ENCODE measurements at regions not wholly inside any gene's neighbourhood (a gene's known extent, or its start where the extent isn't known, plus 50 kb on each side); places are given as distances from the start of the nearest gene placed in this dataset.

GRCh38 chr3:153961494-153961893 is 159.7 kb upstream of the ARHGEF26 start:
- Histone ChIP-seq H3K4me1 (no peaks in the 10 kb centered on the region), H3K4me3 (ENCODE audit: low read depth, low read length) (no peak overlapping the region), H3K36me3 (ENCODE audit: control insufficient read depth, insufficient read depth, low read length) (no peaks in the 10 kb centered on the region), H3K27me3 (replicated peaks; ENCODE audit: control insufficient read depth, insufficient read depth, low read length) (no peaks in the 10 kb centered on the region), H3K9me3 (no peaks in the 10 kb centered on the region)
- DNase-seq: no peak
- BruUV-seq (replicated peaks): no TSS peak
- CTCF ChIA-PET: no interaction called here
- no peak for TF ChIP-seq CTCF (IDR thresholded peaks at IDR 0.05; ENCODE audit: insufficient read depth in 1 of 2, low read depth in 1 of 2, low read length in 1 of 2, severe bottlenecking in 1 of 2, unreplicated experiment in 1 of 2)
- POLR2A ChIA-PET: no interaction called here
- Mint-ChIP-seq H3K9me3 (ENCODE audit: unreplicated experiment) (no peaks in the 10 kb centered on the region), H3K4me1 (ENCODE audit: low read depth, unreplicated experiment) (no peaks in the 10 kb centered on the region), H3K27ac (ENCODE audit: unreplicated experiment) (no peak overlapping the region), H3K36me3 (ENCODE audit: insufficient read depth, unreplicated experiment) (no peaks in the 10 kb centered on the region), H3K4me3 (ENCODE audit: unreplicated experiment) (no peak overlapping the region), H3K27me3 (ENCODE audit: insufficient read depth, unreplicated experiment) (no peaks in the 10 kb centered on the region)
- intact Hi-C loops (cut with micrococcal nuclease; ENCODE audit: unreplicated experiment): no loop called here

DNA sequence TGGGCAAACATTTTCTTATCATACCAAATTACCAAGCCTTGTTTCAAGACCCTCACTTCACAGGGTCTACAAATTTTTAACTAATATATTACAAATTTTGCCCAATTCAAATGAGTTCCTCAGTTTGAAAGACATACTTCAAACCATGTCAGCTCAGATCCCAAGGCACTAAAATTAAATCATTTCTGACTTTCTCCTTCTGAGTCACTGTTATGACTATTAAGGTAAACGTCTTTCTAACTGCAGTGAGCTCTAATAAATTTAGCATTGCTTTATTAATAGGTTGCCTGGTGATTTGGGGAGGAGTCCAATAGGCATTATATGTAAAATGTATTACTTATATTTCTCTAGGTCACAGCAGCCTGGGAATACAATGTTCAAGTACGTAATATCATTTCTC is 158.2 kb upstream of the ARHGEF26 start:
- intact Hi-C loops (cut with micrococcal nuclease; ENCODE audit: unreplicated experiment): no loop called here
- Mint-ChIP-seq H3K9me3 (ENCODE audit: unreplicated experiment) (no peaks in the 10 kb centered on the region), H3K4me3 (ENCODE audit: unreplicated experiment) (no peak overlapping the region), H3K27me3 (ENCODE audit: insufficient read depth, unreplicated experiment) (no peaks in the 10 kb centered on the region), H3K36me3 (ENCODE audit: insufficient read depth, unreplicated experiment) (no peaks in the 10 kb centered on the region), H3K4me1 (ENCODE audit: low read depth, unreplicated experiment) (no peaks in the 10 kb centered on the region), H3K27ac (ENCODE audit: unreplicated experiment) (no peak overlapping the region)
- POLR2A ChIA-PET: no interaction called here
- no peak overlapping the region for H3K4me3 ChIP-seq (ENCODE audit: low read depth, low read length)
- no peaks in the 10 kb centered on the region for H3K9me3 ChIP-seq
- H3K4me1 ChIP-seq: no peaks in the 10 kb centered on the region
- CTCF ChIA-PET: no interaction called here
- H3K36me3 ChIP-seq (ENCODE audit: control insufficient read depth, insufficient read depth, low read length): no peaks in the 10 kb centered on the region
- no TSS peak for BruUV-seq (replicated peaks)
- TF ChIP-seq CTCF (IDR thresholded peaks at IDR 0.05; ENCODE audit: insufficient read depth in 1 of 2, low read depth in 1 of 2, low read length in 1 of 2, severe bottlenecking in 1 of 2, unreplicated experiment in 1 of 2): no peak
- no peak for DNase-seq
- H3K27me3 ChIP-seq (replicated peaks; ENCODE audit: control insufficient read depth, insufficient read depth, low read length): no peaks in the 10 kb centered on the region

DNA sequence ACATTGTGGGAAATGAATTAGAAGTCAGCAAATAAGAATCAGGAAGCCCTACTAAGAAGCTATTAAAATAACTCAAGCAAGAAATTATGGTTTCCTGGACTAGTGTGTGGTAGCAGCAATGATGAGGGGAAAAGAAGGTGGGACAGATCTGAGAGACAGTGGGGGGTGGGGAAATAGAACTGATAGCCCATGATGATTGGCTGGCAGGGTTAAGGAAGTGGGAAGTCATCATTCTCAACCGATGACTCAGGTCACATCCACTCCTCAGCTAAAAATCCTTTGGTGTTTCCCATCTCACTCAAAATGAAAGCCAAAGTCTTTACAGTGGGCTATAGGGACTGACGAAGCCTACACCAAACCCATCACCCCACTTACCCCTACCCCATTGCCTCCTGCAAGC is 153.9 kb upstream of the ARHGEF26 start:
- no peaks in the 10 kb centered on the region for H3K4me1 Mint-ChIP-seq (ENCODE audit: low read depth, unreplicated experiment)
- Histone ChIP-seq H3K4me1 (no peaks in the 10 kb centered on the region), H3K9me3 (no peaks in the 10 kb centered on the region), H3K4me3 (ENCODE audit: low read depth, low read length) (no peak overlapping the region), H3K27me3 (replicated peaks; ENCODE audit: control insufficient read depth, insufficient read depth, low read length) (no peaks in the 10 kb centered on the region), H3K36me3 (ENCODE audit: control insufficient read depth, insufficient read depth, low read length) (no peaks in the 10 kb centered on the region)
- H3K4me3 Mint-ChIP-seq (ENCODE audit: unreplicated experiment): no peak overlapping the region
- ChIA-PET CTCF (no interaction called here), POLR2A (no interaction called here)
- no peak for TF ChIP-seq CTCF (IDR thresholded peaks at IDR 0.05; ENCODE audit: insufficient read depth in 1 of 2, low read depth in 1 of 2, low read length in 1 of 2, severe bottlenecking in 1 of 2, unreplicated experiment in 1 of 2)
- H3K27ac Mint-ChIP-seq (ENCODE audit: unreplicated experiment): no peak overlapping the region
- H3K36me3 Mint-ChIP-seq (ENCODE audit: insufficient read depth, unreplicated experiment): no peaks in the 10 kb centered on the region
- intact Hi-C loops (cut with micrococcal nuclease; ENCODE audit: unreplicated experiment): no loop called here
- no peak for DNase-seq
- no peaks in the 10 kb centered on the region for H3K27me3 Mint-ChIP-seq (ENCODE audit: insufficient read depth, unreplicated experiment)
- no TSS peak for BruUV-seq (replicated peaks)
- H3K9me3 Mint-ChIP-seq (ENCODE audit: unreplicated experiment): no peaks in the 10 kb centered on the region

Measured in Caco-2 (cell line).